ENCODE measurements at regions not wholly inside any gene's neighbourhood (a gene's known extent, or its start where the extent isn't known, plus 50 kb on each side); places are given as distances from the start of the nearest gene placed in this dataset.

GRCh38 chr12:92046557-92047392, 98.9 kb downstream of the BTG1 start:
- no peak for DNase-seq
- peaks cover 5% of the 10 kb centered on the region for H3K4me1 ChIP-seq
- no peaks in the 10 kb centered on the region for H3K36me3 ChIP-seq
- no peaks in the 10 kb centered on the region for H3K27me3 ChIP-seq
- TF ChIP-seq CTCF (IDR thresholded peaks at IDR 0.05; ENCODE audit: low read depth, low read length): no peak
- no peaks in the 10 kb centered on the region for H3K9me3 ChIP-seq
- H3K4me3 ChIP-seq (ENCODE audit: low read depth, low read length): no peak overlapping the region

- Histone ChIP-seq H3K9me3 (no peaks in the 10 kb centered on the region), H3K4me1 (peaks cover 5% of the 10 kb centered on the region), H3K27me3 (no peaks in the 10 kb centered on the region), H3K4me3 (ENCODE audit: low read depth, low read length) (no peak overlapping the region), H3K36me3 (no peaks in the 10 kb centered on the region)
- no peak for TF ChIP-seq CTCF (IDR thresholded peaks at IDR 0.05; ENCODE audit: low read depth, low read length)
- DNase-seq: no peak
Observed at GRCh38 chr12:92045852-92046251, 99.8 kb downstream of the BTG1 start.

- no peak for DNase-seq
- Histone ChIP-seq H3K36me3 (no peaks in the 10 kb centered on the region), H3K4me1 (peaks cover 5% of the 10 kb centered on the region)
Observed at GRCh38 chr12:92044435-92044834, 101.2 kb downstream of the BTG1 start.

GRCh38 chr12:92042791-92043531, 102.7 kb downstream of the BTG1 start:
- Histone ChIP-seq H3K36me3 (no peaks in the 10 kb centered on the region), H3K27me3 (no peaks in the 10 kb centered on the region), H3K4me3 (ENCODE audit: low read depth, low read length) (no peak overlapping the region), H3K4me1 (no peaks in the 10 kb centered on the region; the same call in 1 of the 2 replicates), H3K9me3 (no peaks in the 10 kb centered on the region)
- TF ChIP-seq CTCF (IDR thresholded peaks at IDR 0.05; ENCODE audit: low read depth, low read length): no peak
- no peak for DNase-seq

More at GRCh38 chr12:92044435-92044834, 101.2 kb downstream of the BTG1 start:
- Histone ChIP-seq H3K27me3 (no peaks in the 10 kb centered on the region), H3K4me3 (ENCODE audit: low read depth, low read length) (no peak overlapping the region), H3K9me3 (no peaks in the 10 kb centered on the region)
- no peak for TF ChIP-seq CTCF (IDR thresholded peaks at IDR 0.05; ENCODE audit: low read depth, low read length)

GRCh38 chr12:92041742-92042141, 103.9 kb downstream of the BTG1 start:
- Histone ChIP-seq H3K27me3 (no peaks in the 10 kb centered on the region), H3K9me3 (no peaks in the 10 kb centered on the region), H3K36me3 (no peaks in the 10 kb centered on the region), H3K4me3 (ENCODE audit: low read depth, low read length) (no peak overlapping the region), H3K4me1 (peaks cover 3% of the 10 kb centered on the region)
- no peak for DNase-seq
- no peak for TF ChIP-seq CTCF (IDR thresholded peaks at IDR 0.05; ENCODE audit: low read depth, low read length)

GRCh38 chr12:92039046-92039445, 106.6 kb downstream of the BTG1 start:
- H3K4me1 ChIP-seq: peaks cover 15% of the 10 kb centered on the region
- no peak for TF ChIP-seq CTCF (IDR thresholded peaks at IDR 0.05; ENCODE audit: low read depth, low read length)
- no peaks in the 10 kb centered on the region for H3K27me3 ChIP-seq
- H3K9me3 ChIP-seq: no peaks in the 10 kb centered on the region
- H3K4me3 ChIP-seq (ENCODE audit: low read depth, low read length): no peak overlapping the region
- DNase-seq: no peak
- no peaks in the 10 kb centered on the region for H3K36me3 ChIP-seq

Measured in BE2C (cell line).